LNCaP clone FGC (cell line): ENCODE measurements at regions not wholly inside any gene's neighbourhood (a gene's known extent, or its start where the extent isn't known, plus 50 kb on each side); places are given as distances from the start of the nearest gene placed in this dataset.

Source experiments
- DNase-seq: peaks from one replicate; pipeline ENCODE4 v3.0.0-alpha.2; 2011; ENCODE audit warnings: low read depth
- H3K4me3 ChIP-seq: 2 replicates; pipeline ENCODE4 v1.5.1; 2011; ENCODE audit warnings: mild to moderate bottlenecking, low read depth, low read length, control low read depth
- TF ChIP-seq, protein P1 (sequence below): IDR thresholded peaks from 2 replicates; pipeline ENCODE4 v1.5.1; 2012; ENCODE audit warnings: mild to moderate bottlenecking; ENCODE audit not compliant: control insufficient read depth, insufficient read depth; ENCODE audit errors: extremely low read depth

GRCh38 chr5:68161156-68161555, 54.4 kb upstream of the PIK3R1 start:
- no peak for DNase-seq
- no peak overlapping the region for H3K4me3 ChIP-seq
- TF ChIP-seq, protein P1, sequence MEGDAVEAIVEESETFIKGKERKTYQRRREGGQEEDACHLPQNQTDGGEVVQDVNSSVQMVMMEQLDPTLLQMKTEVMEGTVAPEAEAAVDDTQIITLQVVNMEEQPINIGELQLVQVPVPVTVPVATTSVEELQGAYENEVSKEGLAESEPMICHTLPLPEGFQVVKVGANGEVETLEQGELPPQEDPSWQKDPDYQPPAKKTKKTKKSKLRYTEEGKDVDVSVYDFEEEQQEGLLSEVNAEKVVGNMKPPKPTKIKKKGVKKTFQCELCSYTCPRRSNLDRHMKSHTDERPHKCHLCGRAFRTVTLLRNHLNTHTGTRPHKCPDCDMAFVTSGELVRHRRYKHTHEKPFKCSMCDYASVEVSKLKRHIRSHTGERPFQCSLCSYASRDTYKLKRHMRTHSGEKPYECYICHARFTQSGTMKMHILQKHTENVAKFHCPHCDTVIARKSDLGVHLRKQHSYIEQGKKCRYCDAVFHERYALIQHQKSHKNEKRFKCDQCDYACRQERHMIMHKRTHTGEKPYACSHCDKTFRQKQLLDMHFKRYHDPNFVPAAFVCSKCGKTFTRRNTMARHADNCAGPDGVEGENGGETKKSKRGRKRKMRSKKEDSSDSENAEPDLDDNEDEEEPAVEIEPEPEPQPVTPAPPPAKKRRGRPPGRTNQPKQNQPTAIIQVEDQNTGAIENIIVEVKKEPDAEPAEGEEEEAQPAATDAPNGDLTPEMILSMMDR, result no peak

GRCh38 chr5:68159224-68159951, 56.2 kb upstream of the PIK3R1 start:
- no peak for DNase-seq
- TF ChIP-seq, protein P1, result no peak
- H3K4me3 ChIP-seq, result no peak overlapping the region

DNA sequence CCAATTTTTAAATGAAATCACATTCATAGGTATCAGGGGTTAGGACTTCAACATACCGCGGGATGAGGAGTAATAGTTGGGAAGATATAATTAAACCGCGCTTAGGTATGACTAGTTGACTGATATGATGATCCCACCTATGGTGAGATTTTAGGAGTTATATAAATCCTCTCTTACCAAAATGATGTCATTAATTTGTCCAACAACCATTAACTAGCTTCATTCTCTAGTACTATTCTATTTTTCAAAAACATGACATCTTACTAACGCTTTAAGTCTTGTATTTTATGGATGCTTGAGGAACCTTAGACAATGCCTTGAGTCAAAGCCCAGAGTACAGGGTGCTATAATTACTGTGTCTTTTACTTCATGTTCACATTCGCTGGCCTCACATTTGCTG, 59.6 kb upstream of the PIK3R1 start:
- TF ChIP-seq, protein P1, result no peak
- no peak overlapping the region for H3K4me3 ChIP-seq
- no peak for DNase-seq

- no peak overlapping the region for H3K4me3 ChIP-seq
- no peak for DNase-seq
- TF ChIP-seq, protein P1, result no peak
These were observed 61.3 kb upstream of the PIK3R1 start for GRCh38 chr5:68154119-68154857.

- TF ChIP-seq, protein P1, result no peak
- no peak for DNase-seq
- no peak overlapping the region for H3K4me3 ChIP-seq
These were observed 63.7 kb upstream of the PIK3R1 start for GRCh38 chr5:68151812-68152211.

DNA sequence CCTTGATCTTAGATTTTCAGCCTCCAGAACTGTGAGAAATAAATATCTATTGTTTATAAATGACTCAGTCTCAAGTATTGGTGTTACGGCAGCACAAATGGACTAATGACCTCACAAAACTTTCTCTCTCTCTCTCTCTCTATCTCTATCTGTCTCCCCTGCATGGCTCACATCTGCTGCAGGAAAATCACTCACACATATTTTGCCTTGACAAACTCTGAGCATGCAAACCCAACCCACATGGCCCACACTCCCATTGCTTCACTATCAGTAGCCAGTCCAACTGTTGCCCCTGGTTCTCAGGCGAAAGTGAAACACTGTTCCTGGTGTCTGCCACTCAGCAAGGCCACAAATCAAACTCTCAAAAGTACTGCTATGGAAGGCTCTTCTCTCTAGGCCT, 66.4 kb upstream of the PIK3R1 start:
- H3K4me3 ChIP-seq, result no peak overlapping the region
- TF ChIP-seq, protein P1, result no peak
- DNase-seq, result no peak

DNA sequence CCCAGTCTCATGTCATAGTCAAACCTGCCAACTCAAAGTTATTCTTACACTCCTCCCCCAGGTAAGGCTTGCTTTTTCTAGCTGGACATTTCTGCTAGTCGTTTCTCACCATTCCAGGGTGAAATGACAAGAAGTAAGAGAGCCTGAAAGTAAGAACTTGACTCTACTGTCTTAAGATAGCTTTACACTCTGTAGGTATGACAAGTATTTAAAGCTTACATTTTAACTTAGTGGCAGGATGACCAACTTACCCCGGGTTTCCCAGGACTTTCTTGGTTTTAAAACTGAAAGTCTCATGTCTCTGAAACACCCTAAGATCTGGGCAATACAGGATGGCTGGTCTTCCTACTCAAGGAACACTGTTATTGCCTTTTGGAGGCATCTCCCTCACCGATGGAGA, 67.5 kb upstream of the PIK3R1 start:
- no peak for DNase-seq
- no peak overlapping the region for H3K4me3 ChIP-seq
- TF ChIP-seq, protein P1, result no peak
